Glomerular endothelial cell (primary cell): ENCODE measurements at regions not wholly inside any gene's neighbourhood (a gene's known extent, or its start where the extent isn't known, plus 50 kb on each side); places are given as distances from the start of the nearest gene placed in this dataset.
"Not testable (repeated sequence)": the region's sequence is repeated elsewhere in the genome, so short reads cannot be mapped to it uniquely, and the experiment has no call there.

ENCODE experiments used
- DNase-seq: peaks from one replicate; pipeline ENCODE4 v3.0.0-alpha.2; 2011; ENCODE audit warnings: low read depth, low spot score; ENCODE audit errors: extremely low read depth

GRCh38 chr10:81200801-81201200, 663.1 kb downstream of the SH2D4B start:
- no peak for DNase-seq

DNA sequence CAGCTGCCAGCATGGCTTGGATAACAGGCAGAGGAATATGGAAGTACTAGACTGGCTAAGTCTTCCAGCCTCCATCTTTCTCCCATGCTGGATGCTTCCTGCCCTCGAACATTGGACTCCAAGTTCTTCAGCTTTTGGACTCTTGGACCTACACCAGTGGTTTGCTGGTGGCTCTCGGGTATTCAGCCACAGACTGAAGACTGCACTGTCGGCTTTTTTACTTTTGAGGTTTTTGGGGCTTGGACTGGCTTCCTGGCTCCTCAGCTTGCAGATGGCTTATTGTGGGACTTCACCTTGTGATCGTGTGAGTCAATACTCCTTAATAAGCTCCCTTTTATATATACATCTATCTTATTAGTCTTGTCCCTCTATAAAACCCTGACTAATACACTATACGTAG, 667.6 kb upstream of the NRG3 start:
- DNase-seq: not testable (repeated sequence)

- DNase-seq: no peak
Measured at GRCh38 chr10:81213370-81213769, 661.6 kb upstream of the NRG3 start.

- no peak for DNase-seq
Measured at GRCh38 chr10:81215498-81215897, 659.5 kb upstream of the NRG3 start.

- DNase-seq: no peak
Measured at GRCh38 chr10:81216949-81217348, 658.0 kb upstream of the NRG3 start.

GRCh38 chr10:81218307-81218706, 656.7 kb upstream of the NRG3 start:
- DNase-seq: no peak

DNA sequence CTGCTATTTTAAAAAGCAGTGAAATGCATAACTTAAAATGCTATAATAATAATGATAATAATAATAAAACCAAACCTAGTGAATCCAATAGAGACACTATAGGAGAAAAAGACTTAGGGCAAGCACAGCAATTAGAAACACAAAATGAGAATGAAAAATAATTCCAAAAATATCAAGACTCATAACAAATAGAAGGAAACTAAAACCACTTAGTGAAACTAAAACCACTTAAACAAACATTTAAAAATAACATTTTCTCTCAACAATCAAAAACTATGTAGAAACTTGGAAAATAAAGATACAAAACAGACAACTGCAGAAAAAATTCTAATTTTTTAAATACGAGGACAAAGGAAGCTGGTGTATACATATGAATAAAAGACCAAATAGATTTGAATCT, 655.2 kb upstream of the NRG3 start:
- DNase-seq: no peak

GRCh38 chr10:81248886-81249285, 626.1 kb upstream of the NRG3 start:
- DNase-seq: no peak

GRCh38 chr10:81251457-81252115, 623.4 kb upstream of the NRG3 start:
- DNase-seq: no peak

GRCh38 chr10:81264991-81265390, 610.0 kb upstream of the NRG3 start:
- not testable (repeated sequence) for DNase-seq

DNA sequence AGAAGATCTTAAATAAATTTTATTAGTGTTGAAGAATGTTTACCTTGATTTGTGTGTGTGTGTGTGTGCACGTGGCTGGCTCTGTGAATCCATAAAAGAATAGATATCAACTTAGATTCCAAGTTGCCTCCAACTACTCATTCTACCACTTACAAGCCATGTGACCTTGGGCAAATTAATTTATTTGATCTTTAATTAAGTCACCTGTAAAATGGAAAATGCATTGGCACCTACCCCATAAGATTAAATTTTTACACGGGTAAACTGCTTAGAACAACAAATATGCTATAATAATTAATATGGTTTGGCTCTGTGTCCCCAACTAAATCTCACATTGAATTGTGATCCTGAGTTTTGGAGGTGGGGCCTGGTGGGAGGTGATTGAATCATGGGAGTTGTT, 604.9 kb upstream of the NRG3 start:
- DNase-seq: no peak

DNA sequence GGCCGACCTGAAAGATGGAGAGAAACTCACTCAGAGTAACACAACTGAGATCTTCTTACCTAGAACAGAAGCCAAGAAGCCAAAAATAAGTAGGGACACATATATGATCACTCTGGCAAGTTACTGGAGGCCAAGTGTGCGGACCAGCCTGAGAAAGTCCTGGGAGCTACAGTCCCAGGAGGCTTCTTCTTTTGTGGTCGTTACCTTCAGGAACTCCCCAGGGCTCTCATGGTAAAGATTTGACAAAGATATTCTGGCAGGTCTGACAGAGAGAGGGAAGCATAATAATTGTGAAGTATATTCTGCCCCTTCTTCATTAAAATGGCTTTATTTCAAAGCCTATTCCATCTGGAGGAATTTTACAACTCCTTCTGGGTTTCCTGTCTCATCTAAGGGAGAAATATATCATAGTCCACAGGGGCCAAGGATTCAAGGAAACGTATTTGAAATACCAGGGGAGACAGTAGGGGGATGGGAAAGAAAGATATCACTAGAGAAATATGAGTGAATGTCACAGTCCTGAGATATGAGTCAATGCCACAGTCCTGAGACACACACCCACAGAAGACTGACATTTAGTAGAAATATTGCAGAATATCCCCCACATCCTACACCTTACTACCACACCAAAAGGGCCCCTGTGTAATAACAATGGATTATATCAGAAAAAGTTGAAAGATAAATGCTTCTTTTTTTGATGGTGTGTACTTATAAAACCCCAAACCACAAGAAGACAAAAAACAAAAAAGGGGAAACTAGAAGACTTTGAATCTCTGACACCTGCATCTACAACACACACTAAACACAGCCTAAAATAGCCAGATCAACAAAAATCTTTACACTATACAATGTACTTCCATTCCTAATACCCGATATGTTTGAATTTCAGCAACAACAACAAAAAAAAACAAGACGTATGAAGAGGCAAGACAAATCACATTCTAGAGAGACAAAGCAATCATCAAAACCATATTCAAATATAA, 594.2 kb upstream of the NRG3 start:
- no peak for DNase-seq

- DNase-seq: no peak
Measured at GRCh38 chr10:81288544-81288943, 586.5 kb upstream of the NRG3 start.

- DNase-seq: no peak
Measured at GRCh38 chr10:81297292-81297691, 577.7 kb upstream of the NRG3 start.

GRCh38 chr10:81303656-81304055, 571.3 kb upstream of the NRG3 start:
- no peak for DNase-seq

DNA sequence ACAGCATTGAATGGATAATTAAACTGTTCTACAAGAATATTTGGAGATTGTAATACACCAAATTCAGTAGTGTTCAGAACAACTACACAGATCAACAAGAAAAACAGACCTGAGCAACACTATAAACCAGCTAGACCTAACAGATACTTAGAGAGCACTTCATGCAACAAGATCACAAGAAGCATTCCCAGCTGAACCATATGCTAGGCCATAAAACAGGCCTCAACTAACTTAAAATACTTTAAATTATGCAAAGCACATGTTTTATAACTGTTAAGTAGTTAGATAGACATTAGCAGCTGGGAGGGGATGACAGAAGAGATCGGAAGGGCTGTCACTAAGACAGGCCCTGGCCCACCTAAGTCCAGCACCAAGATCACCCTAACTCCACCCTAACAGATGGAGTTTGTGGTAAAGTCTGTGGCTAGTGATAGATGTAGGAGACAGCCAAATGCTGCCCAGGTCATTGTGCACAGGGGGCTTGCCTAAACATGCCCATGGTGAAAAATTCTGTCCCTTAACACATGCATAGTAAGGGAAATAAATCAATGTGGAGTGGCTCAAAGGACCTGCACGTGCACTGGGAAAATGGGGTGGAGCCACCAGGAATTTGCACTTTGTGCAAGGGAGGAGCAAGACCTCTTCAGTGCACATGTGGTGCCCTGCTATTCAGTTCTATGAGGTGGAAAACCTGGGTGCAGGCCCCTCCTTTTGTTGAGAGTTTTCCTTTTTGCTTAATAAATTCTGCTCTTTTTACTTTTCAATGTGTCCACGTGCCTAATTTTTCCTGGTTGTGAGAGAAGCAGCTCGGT, 567.8 kb upstream of the NRG3 start:
- no peak for DNase-seq

- DNase-seq: no peak
Measured at GRCh38 chr10:81309041-81309552, 565.9 kb upstream of the NRG3 start.

- DNase-seq: no peak
Measured at GRCh38 chr10:81314471-81314870, 560.5 kb upstream of the NRG3 start.

- no peak for DNase-seq
Measured at GRCh38 chr10:81315026-81315425, 560.0 kb upstream of the NRG3 start.

- no peak for DNase-seq
Measured at GRCh38 chr10:81348003-81348402, 527.0 kb upstream of the NRG3 start.

DNA sequence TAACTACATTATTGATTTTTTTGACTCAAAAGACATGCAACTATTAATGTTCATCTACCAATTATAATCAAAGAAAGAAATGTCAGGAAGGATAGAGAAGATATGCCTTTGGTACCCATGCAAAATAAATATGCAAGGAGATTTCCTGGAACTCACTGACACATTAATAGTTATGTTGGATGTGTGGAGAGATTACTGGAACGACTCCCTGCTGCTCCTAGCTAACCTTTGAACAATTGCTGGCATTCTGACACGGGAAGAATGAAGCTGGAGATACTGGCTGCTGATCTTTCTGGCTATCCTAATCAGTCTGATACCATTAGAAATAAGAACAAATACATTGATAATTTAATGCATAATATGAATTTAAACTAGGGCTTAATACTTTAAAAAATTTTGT, 507.9 kb upstream of the NRG3 start:
- no peak for DNase-seq
